H1 (cell line): ENCODE measurements at regions not wholly inside any gene's neighbourhood (a gene's known extent, or its start where the extent isn't known, plus 50 kb on each side); places are given as distances from the start of the nearest gene placed in this dataset.
A peak's percentile ranks its signal among the peaks of the same experiment; 100 is the strongest.

Experiments
- CTCF ChIA-PET: fragments of 300-600 bp; sonication (Branson Sonifier 250); formaldehyde crosslinking; loops from one replicate; lab custom pipeline; 2021; ENCODE audit not compliant: partially characterized antibody; lab: Charles Lee
- POLR2A ChIA-PET: fragments of 300-600 bp; sonication (Branson Sonifier 250); formaldehyde crosslinking; loops from one replicate; lab custom pipeline; 2021; ENCODE audit warnings: inconsistent platforms; ENCODE audit not compliant: partially characterized antibody; lab: Charles Lee
- DNase-seq, 2 experiments: peaks; one replicate each; pipeline versions ENCODE4 v3.0.0 to v3.0.0-alpha.2; 2010 to 2022; ENCODE audit warnings: low spot score in 2 of 2, low read depth in 1 of 2, mixed read lengths in 1 of 2
- FAIRE-seq: peaks from 2 replicates; lab custom pipeline; 2011; peaks lifted over from hg19 to GRCh38; lab: Jason Lieb, UNC
- H2AFZ ChIP-seq: 2 replicates; pipeline ENCODE4 v1.8.1; 2012; ENCODE audit warnings: low read length, inconsistent platforms
- H2AK5ac ChIP-seq: 2 replicates; pipeline ENCODE4 v1.6.1; 2013; ENCODE audit warnings: low read depth, low read length
- H2BK120ac ChIP-seq: replicated peaks from 2 replicates; pipeline ENCODE3; 2013; ENCODE audit warnings: low read depth, low read length, inconsistent platforms
- H2BK12ac ChIP-seq: 2 replicates; pipeline ENCODE4 v1.6.1; 2013; ENCODE audit warnings: low read depth, low read length
- H2BK15ac ChIP-seq: 2 replicates; pipeline ENCODE4 v1.6.1; 2013; ENCODE audit warnings: low read length
- H2BK20ac ChIP-seq: 2 replicates; pipeline ENCODE4 v1.6.1; 2013; ENCODE audit warnings: low read length
- H2BK5ac ChIP-seq: 2 replicates; pipeline ENCODE4 v1.6.1; 2013; ENCODE audit warnings: low read depth, low read length
- H3K14ac ChIP-seq: 2 replicates; pipeline ENCODE4 v1.6.1; 2013; ENCODE audit warnings: inconsistent platforms; ENCODE audit not compliant: insufficient read length
- H3K18ac ChIP-seq: 2 replicates; pipeline ENCODE4 v1.6.1; 2013; ENCODE audit warnings: low read length; ENCODE audit errors: extremely low read depth
- H3K23ac ChIP-seq: 2 replicates; pipeline ENCODE4 v1.6.1; 2013; ENCODE audit warnings: inconsistent platforms; ENCODE audit not compliant: insufficient read length
- H3K23me2 ChIP-seq: 2 replicates; pipeline ENCODE4 v1.6.1; 2013; ENCODE audit warnings: low read depth, low read length
- H3K27ac ChIP-seq: 2 replicates; pipeline ENCODE4 v1.6.1; 2011; ENCODE audit warnings: low read depth, low read length, inconsistent platforms
- H3K27me3 ChIP-seq, 4 experiments: replicated peaks in 1 of 4; 1 replicate in 1 of 4; 2 replicates in 3 of 4; pipeline versions ENCODE4 v1.6.1 to v1.8.1; 2011 to 2013; ENCODE audit warnings: low read length in 3 of 4, mild to moderate bottlenecking in 3 of 4, inconsistent platforms in 2 of 4, mixed read lengths in 2 of 4, moderate library complexity in 1 of 4; ENCODE audit not compliant: control insufficient read depth in 3 of 4, insufficient read depth in 3 of 4; ENCODE audit errors: extremely low read depth in 1 of 4
- H3K36me3 ChIP-seq, 4 experiments: 2 replicates each; pipeline versions ENCODE4 v1.6.1 to v1.8.1; 2011 to 2013; ENCODE audit warnings: mild to moderate bottlenecking in 4 of 4, low read length in 3 of 4, moderate library complexity in 2 of 4, control low read depth in 1 of 4, inconsistent platforms in 1 of 4; ENCODE audit not compliant: insufficient read depth in 4 of 4, control insufficient read depth in 2 of 4
- H3K4ac ChIP-seq: replicated peaks from 2 replicates; pipeline ENCODE3; 2013; ENCODE audit warnings: low read length, low read depth, mixed read lengths, inconsistent platforms; ENCODE audit not compliant: insufficient read length
- H3K4me1 ChIP-seq, 4 experiments: replicated peaks in 1 of 4; 1 replicate in 1 of 4; 2 replicates in 3 of 4; pipeline versions ENCODE4 v1.6.1 to v1.8.1; 2011 to 2013; ENCODE audit warnings: low read length in 3 of 4, inconsistent platforms in 2 of 4, mixed read lengths in 1 of 4; ENCODE audit not compliant: insufficient read depth in 4 of 4, control insufficient read depth in 3 of 4
- H3K4me2 ChIP-seq, 2 experiments: 2 replicates each; pipeline versions ENCODE4 v1.6.1 to v1.8.1; 2011 to 2013; ENCODE audit warnings: low read depth in 2 of 2, low read length in 2 of 2, control low read depth in 1 of 2, inconsistent platforms in 1 of 2, mild to moderate bottlenecking in 1 of 2; ENCODE audit not compliant: insufficient read depth in 1 of 2
- H3K4me3 ChIP-seq, 4 experiments: fragments of 200-600, 300-600 bp in 1 of 4; sonication (generic), shearing (Covaris generic), sonication (Bioruptor Twin) in 1 of 4; 2 replicates each; pipeline versions ENCODE4 v1.5.1 to v1.8.1; 2011 to 2016; ENCODE audit warnings: low read length in 4 of 4, low read depth in 3 of 4, control low read depth in 2 of 4, inconsistent platforms in 2 of 4, mild to moderate bottlenecking in 2 of 4, mixed read lengths in 1 of 4, moderate library complexity in 1 of 4; ENCODE audit not compliant: insufficient read depth in 2 of 4; ENCODE audit errors: extremely low read depth in 1 of 4
- H3K56ac ChIP-seq: replicated peaks from 2 replicates; pipeline ENCODE3; 2013; ENCODE audit warnings: low read depth, mild to moderate bottlenecking, mixed read lengths, low read length, inconsistent platforms; ENCODE audit not compliant: insufficient read length
- H3K79me1 ChIP-seq: 2 replicates; pipeline ENCODE4 v1.6.1; 2013; ENCODE audit warnings: low read depth, low read length, control low read depth
- H3K79me2 ChIP-seq, 2 experiments: 2 replicates each; pipeline versions ENCODE4 v1.6.1 to v1.8.1; 2012 to 2013; ENCODE audit warnings: low read length in 2 of 2, mild to moderate bottlenecking in 2 of 2, inconsistent platforms in 1 of 2; ENCODE audit not compliant: insufficient read depth in 2 of 2, control insufficient read depth in 1 of 2
- H3K9ac ChIP-seq, 4 experiments: replicated peaks in 1 of 4; 1 replicate in 1 of 4; 2 replicates in 3 of 4; pipeline versions ENCODE4 v1.6.1 to v1.8.1; 2011 to 2013; ENCODE audit warnings: low read depth in 3 of 4, low read length in 3 of 4, control low read depth in 2 of 4, mild to moderate bottlenecking in 2 of 4, moderate library complexity in 2 of 4, inconsistent platforms in 1 of 4; ENCODE audit errors: extremely low read depth in 1 of 4
- H3K9me3 ChIP-seq, 2 experiments: 2 replicates each; pipeline versions ENCODE4 v1.6.1 to v1.8.1; 2012 to 2013; ENCODE audit warnings: mild to moderate bottlenecking in 2 of 2, moderate library complexity in 2 of 2, control low read depth in 1 of 2, inconsistent platforms in 1 of 2, low read depth in 1 of 2, low read length in 1 of 2, mixed read lengths in 1 of 2; ENCODE audit not compliant: insufficient read depth in 2 of 2
- H4K20me1 ChIP-seq, 2 experiments: replicated peaks in 1 of 2; 2 replicates each; pipeline versions ENCODE3 to v1.8.1; 2011 to 2013; ENCODE audit warnings: inconsistent platforms in 2 of 2, low read length in 2 of 2, mild to moderate bottlenecking in 1 of 2; ENCODE audit not compliant: insufficient read depth in 2 of 2, control insufficient read depth in 1 of 2
- H4K5ac ChIP-seq: 2 replicates; pipeline ENCODE4 v1.6.1; 2013; ENCODE audit warnings: low read length, low read depth, mixed read lengths, inconsistent platforms; ENCODE audit not compliant: insufficient read length
- H4K8ac ChIP-seq: 2 replicates; pipeline ENCODE4 v1.8.0; 2013; ENCODE audit warnings: mild to moderate bottlenecking, moderate library complexity, low read length, inconsistent platforms; ENCODE audit not compliant: insufficient read depth; ENCODE audit errors: extremely low read depth
- H4K91ac ChIP-seq: replicated peaks from 2 replicates; pipeline ENCODE3; 2013; ENCODE audit warnings: low read length, mixed read lengths, inconsistent platforms; ENCODE audit not compliant: insufficient read length
- RAD21 ChIP-seq, 2 experiments: IDR thresholded peaks in 1 of 2; conservative IDR thresholded peaks in 1 of 2; 2 replicates each; pipeline ENCODE4 v1.6.1; 2011; ENCODE audit warnings: low read depth in 2 of 2, low read length in 2 of 2, improper control_type of control experiment in 1 of 2, inconsistent platforms in 1 of 2, mild to moderate bottlenecking in 1 of 2, moderate library complexity in 1 of 2
- SIRT6 ChIP-seq: IDR thresholded peaks from one replicate; pipeline ENCODE4 v1.7.1; 2012; ENCODE audit warnings: low read length, inconsistent platforms
- SP2 ChIP-seq: IDR thresholded peaks from 2 replicates; pipeline ENCODE4 v1.6.1; 2012; ENCODE audit warnings: mild to moderate bottlenecking, low read length, inconsistent platforms
- SP4 ChIP-seq: IDR thresholded peaks from 2 replicates; pipeline ENCODE4 v1.6.1; 2012; ENCODE audit warnings: low read length, inconsistent platforms
- WGBS, 2 experiments: shearing (Covaris generic) in 1 of 2; methylation state at CpG; one replicate each; pipeline versions ENCODE4 v1.1.6 to v1.1.7; 2013 to 2015; ENCODE audit warnings: low lambda C conversion rate in 2 of 2, mixed read lengths in 2 of 2, inconsistent platforms in 1 of 2, low coverage in 1 of 2, missing lambda C conversion rate in 1 of 2; ENCODE audit not compliant: insufficient replicate concordance in 2 of 2, insufficient coverage in 1 of 2, insufficient read length in 1 of 2; ENCODE audit errors: extremely low coverage in 1 of 2, missing lambda C conversion rate in 1 of 2; 5-methylcytosine and 5-hydroxymethylcytosine counted together
- TF ChIP-seq, protein P1 (sequence below): IDR thresholded peaks from 2 replicates; pipeline ENCODE4 v1.6.1; 2011; ENCODE audit warnings: low read depth, mild to moderate bottlenecking, low read length; ENCODE audit not compliant: insufficient read depth
- TF ChIP-seq, protein P2 (sequence below), 3 experiments: IDR thresholded peaks; 1 replicate in 2 of 3; 2 replicates in 1 of 3; pipeline versions ENCODE4 v1.5.1 to v1.6.1; 2011; ENCODE audit warnings: low read length in 3 of 3, mild to moderate bottlenecking in 3 of 3, inconsistent platforms in 2 of 3, low read depth in 1 of 3, moderate library complexity in 1 of 3; ENCODE audit not compliant: insufficient read depth in 1 of 3; ENCODE audit errors: control extremely low read depth in 1 of 3

DNA sequence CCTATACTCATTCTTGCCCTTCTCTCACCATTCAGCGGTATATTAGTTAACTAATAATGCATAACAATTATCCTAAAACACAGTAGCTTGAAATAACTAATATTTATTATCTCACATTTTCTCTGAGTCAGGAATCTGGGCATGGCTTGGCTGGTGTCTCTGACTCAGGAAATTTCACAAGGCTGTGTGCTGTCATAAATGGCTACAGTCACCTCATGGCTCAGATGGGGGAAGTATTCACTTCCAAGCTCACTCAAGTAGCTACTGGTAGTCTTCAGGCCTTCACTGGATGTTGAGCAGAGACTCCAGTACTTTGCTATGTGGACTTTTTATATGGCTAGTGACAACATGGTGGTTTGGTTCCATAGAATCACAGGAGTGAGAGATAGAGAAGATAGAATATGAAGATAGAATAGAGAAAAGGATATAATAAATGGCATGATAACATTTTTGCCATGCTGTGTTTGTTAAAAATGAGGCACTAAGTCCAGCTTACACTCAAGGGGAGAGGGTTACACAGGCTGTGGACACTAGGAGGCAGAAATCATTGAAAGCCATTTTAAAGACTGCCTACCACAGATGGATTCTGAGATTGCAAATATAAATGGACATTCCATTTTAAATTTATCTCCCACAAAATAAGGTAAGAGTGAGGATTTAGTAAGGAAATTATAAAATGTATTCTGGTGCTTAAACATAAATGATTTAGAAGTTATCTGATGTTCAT, 997.8 kb upstream of the CHORDC1 start:
- H3K27me3 ChIP-seq: no peaks in the 10 kb centered on the region
- 0% methylated on average over 1 of the region's 1 CpG; no CpG with 5 or more reads in 1 of the 2 experiments for WGBS, 2 experiments
- H3K18ac ChIP-seq: no peak overlapping the region
- no peak overlapping the region for H4K8ac ChIP-seq
- no peak overlapping the region for H3K56ac ChIP-seq
- H3K23ac ChIP-seq: no peak overlapping the region
- no peaks in the 10 kb centered on the region for H3K9me3 ChIP-seq
- ChIA-PET CTCF (interaction anchor here (0.8 to 2.0 kb wide), 8 partner anchors 8 to 48 kb away, joined by 3 to 7 read pairs (median 4); no protein-coding TSS in a partner anchor), POLR2A (no interaction called here)
- FAIRE-seq (no peak), DNase-seq (no peak)
- H2BK15ac ChIP-seq: no peak overlapping the region
- no peak overlapping the region for H3K27ac ChIP-seq
- no peak overlapping the region for H3K4me2 ChIP-seq
- H3K4me1 ChIP-seq: no peaks in the 10 kb centered on the region
- no peak overlapping the region for H2BK120ac ChIP-seq
- H3K9ac ChIP-seq: no peak overlapping the region
- no peaks in the 10 kb centered on the region for H3K23me2 ChIP-seq
- H3K79me2 ChIP-seq: no peaks in the 10 kb centered on the region
- no peak overlapping the region for H3K14ac ChIP-seq
- no peak overlapping the region for H3K4me3 ChIP-seq
- no peak overlapping the region for H2AK5ac ChIP-seq
- no peak overlapping the region for H4K91ac ChIP-seq
- H3K4ac ChIP-seq: no peak overlapping the region
- no peak overlapping the region for H2BK5ac ChIP-seq
- no peak overlapping the region for H2AFZ ChIP-seq
- no peaks in the 10 kb centered on the region for H3K79me1 ChIP-seq
- TF ChIP-seq SP2 (no peak), RAD21 (IDR thresholded peaks at IDR 0.05 in 1 of 2, conservative IDR thresholded peaks at IDR 0.05 in 1 of 2; ENCODE audit: low read depth in 2 of 2, low read length in 2 of 2) (peak in 1 of 2 experiments; percentile 15; a peak in 1 of 4 replicates), SIRT6 (no peak), SP4 (no peak)
- TF ChIP-seq, protein P1, sequence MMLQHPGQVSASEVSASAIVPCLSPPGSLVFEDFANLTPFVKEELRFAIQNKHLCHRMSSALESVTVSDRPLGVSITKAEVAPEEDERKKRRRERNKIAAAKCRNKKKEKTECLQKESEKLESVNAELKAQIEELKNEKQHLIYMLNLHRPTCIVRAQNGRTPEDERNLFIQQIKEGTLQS: no peak
- TF ChIP-seq, protein P2, sequence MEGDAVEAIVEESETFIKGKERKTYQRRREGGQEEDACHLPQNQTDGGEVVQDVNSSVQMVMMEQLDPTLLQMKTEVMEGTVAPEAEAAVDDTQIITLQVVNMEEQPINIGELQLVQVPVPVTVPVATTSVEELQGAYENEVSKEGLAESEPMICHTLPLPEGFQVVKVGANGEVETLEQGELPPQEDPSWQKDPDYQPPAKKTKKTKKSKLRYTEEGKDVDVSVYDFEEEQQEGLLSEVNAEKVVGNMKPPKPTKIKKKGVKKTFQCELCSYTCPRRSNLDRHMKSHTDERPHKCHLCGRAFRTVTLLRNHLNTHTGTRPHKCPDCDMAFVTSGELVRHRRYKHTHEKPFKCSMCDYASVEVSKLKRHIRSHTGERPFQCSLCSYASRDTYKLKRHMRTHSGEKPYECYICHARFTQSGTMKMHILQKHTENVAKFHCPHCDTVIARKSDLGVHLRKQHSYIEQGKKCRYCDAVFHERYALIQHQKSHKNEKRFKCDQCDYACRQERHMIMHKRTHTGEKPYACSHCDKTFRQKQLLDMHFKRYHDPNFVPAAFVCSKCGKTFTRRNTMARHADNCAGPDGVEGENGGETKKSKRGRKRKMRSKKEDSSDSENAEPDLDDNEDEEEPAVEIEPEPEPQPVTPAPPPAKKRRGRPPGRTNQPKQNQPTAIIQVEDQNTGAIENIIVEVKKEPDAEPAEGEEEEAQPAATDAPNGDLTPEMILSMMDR (IDR thresholded peaks at IDR 0.05; ENCODE audit: control extremely low read depth in 1 of 3, insufficient read depth in 1 of 3, low read depth in 1 of 3, low read length in 3 of 3): peak in 2 of 3 experiments; percentile 3 to 16; a peak in 2 of 4 replicates
- no peak overlapping the region for H4K5ac ChIP-seq
- H2BK12ac ChIP-seq: no peak overlapping the region
- no peaks in the 10 kb centered on the region for H4K20me1 ChIP-seq
- H3K36me3 ChIP-seq: no peaks in the 10 kb centered on the region
- H2BK20ac ChIP-seq: no peak overlapping the region
